ENCODE measurements at regions not wholly inside any gene's neighbourhood (a gene's known extent, or its start where the extent isn't known, plus 50 kb on each side); places are given as distances from the start of the nearest gene placed in this dataset.

DNA sequence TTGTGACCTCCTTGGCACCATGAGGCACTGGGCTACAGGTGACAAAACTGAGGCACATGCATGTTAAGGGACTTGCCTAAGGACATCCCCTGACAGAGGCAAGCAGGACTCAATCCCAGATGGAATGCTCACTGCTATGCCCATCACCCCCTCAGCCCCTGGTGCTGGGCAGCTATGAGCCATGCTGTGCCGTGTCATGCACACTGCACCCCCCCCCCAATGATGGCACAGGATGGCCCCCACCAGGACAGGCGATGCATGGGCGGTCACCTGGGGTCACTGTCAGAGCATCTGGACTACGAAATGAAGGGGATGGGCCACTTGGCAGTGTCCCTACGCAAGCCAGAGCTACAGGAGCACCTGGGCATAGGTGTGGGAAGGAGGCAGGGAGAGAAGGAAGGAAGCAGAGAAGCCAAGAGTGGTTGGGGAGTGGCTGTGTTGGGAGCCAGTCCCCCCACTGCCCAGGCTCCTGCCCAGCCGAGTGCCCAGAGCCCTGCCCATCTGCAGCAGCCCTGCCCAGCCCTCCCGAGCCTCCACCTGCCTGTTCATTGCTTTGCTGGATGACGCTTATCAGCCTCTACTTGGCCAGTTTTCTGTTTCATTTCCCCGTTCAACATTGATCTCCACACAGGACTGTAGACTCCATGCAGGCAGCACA is 84.9 kb upstream of the DIO3 start:
- Histone ChIP-seq H3K9me3 (ENCODE audit: insufficient read depth, low read depth, low read length) (no peaks in the 10 kb centered on the region), H3K36me3 (ENCODE audit: insufficient read depth, low read length) (no peaks in the 10 kb centered on the region), H2AFZ (ENCODE audit: low read depth, low read length) (no peak overlapping the region), H3K27me3 (ENCODE audit: insufficient read depth, low read length) (no peaks in the 10 kb centered on the region), H3K27ac (ENCODE audit: low read depth, low read length) (no peak overlapping the region), H3K4me1 (ENCODE audit: insufficient read depth, low read length) (peaks cover 7% of the 10 kb centered on the region), H3K79me2 (ENCODE audit: insufficient read depth, low read length) (no peaks in the 10 kb centered on the region), H3K9ac (ENCODE audit: low read length) (no peak overlapping the region), H3K4me2 (ENCODE audit: low read length) (no peak overlapping the region), H4K20me1 (ENCODE audit: insufficient read depth, low read length) (no peaks in the 10 kb centered on the region), H3K4me3 (ENCODE audit: insufficient read depth, low read depth, low read length) (no peak overlapping the region)
- peaks cover 6% of the 10 kb centered on the region for H3K4me1 Mint-ChIP-seq (ENCODE audit: low read depth, unreplicated experiment)
- peaks cover under 1% of the 10 kb centered on the region for H3K36me3 Mint-ChIP-seq (ENCODE audit: low read depth, unreplicated experiment)
- H3K27me3 Mint-ChIP-seq (ENCODE audit: low read depth, unreplicated experiment) = peaks cover 42% of the 10 kb centered on the region
- no peaks in the 10 kb centered on the region for H3K9me3 Mint-ChIP-seq (ENCODE audit: unreplicated experiment)
- no peak overlapping the region for H3K27ac Mint-ChIP-seq (ENCODE audit: unreplicated experiment)
- TF ChIP-seq, protein P1, sequence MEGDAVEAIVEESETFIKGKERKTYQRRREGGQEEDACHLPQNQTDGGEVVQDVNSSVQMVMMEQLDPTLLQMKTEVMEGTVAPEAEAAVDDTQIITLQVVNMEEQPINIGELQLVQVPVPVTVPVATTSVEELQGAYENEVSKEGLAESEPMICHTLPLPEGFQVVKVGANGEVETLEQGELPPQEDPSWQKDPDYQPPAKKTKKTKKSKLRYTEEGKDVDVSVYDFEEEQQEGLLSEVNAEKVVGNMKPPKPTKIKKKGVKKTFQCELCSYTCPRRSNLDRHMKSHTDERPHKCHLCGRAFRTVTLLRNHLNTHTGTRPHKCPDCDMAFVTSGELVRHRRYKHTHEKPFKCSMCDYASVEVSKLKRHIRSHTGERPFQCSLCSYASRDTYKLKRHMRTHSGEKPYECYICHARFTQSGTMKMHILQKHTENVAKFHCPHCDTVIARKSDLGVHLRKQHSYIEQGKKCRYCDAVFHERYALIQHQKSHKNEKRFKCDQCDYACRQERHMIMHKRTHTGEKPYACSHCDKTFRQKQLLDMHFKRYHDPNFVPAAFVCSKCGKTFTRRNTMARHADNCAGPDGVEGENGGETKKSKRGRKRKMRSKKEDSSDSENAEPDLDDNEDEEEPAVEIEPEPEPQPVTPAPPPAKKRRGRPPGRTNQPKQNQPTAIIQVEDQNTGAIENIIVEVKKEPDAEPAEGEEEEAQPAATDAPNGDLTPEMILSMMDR (IDR thresholded peaks at IDR 0.05; ENCODE audit: insufficient read depth, low read depth, low read length) = no peak
- TF ChIP-seq EZH2 (IDR thresholded peaks at IDR 0.05; ENCODE audit: insufficient read depth, low read length) = no peak
- FAIRE-seq (no peak), DNase-seq (ENCODE audit: low read depth) (no peak)
- H3K4me3 Mint-ChIP-seq (ENCODE audit: unreplicated experiment) = no peak overlapping the region

- H3K9me3 Mint-ChIP-seq (ENCODE audit: unreplicated experiment) = no peaks in the 10 kb centered on the region
- no peaks in the 10 kb centered on the region for H3K36me3 Mint-ChIP-seq (ENCODE audit: low read depth, unreplicated experiment)
- Histone ChIP-seq H4K20me1 (ENCODE audit: insufficient read depth, low read length) (no peaks in the 10 kb centered on the region), H2AFZ (ENCODE audit: low read depth, low read length) (no peak overlapping the region), H3K27me3 (ENCODE audit: insufficient read depth, low read length) (no peaks in the 10 kb centered on the region), H3K9ac (ENCODE audit: low read length) (no peak overlapping the region), H3K79me2 (ENCODE audit: insufficient read depth, low read length) (no peaks in the 10 kb centered on the region), H3K4me1 (ENCODE audit: insufficient read depth, low read length) (peaks cover 7% of the 10 kb centered on the region), H3K9me3 (ENCODE audit: insufficient read depth, low read depth, low read length) (no peaks in the 10 kb centered on the region), H3K27ac (ENCODE audit: low read depth, low read length) (no peak overlapping the region), H3K4me3 (ENCODE audit: insufficient read depth, low read depth, low read length) (no peak overlapping the region), H3K4me2 (ENCODE audit: low read length) (no peak overlapping the region), H3K36me3 (ENCODE audit: insufficient read depth, low read length) (no peaks in the 10 kb centered on the region)
- no peak for FAIRE-seq
- H3K27me3 Mint-ChIP-seq (ENCODE audit: low read depth, unreplicated experiment) = peaks cover 43% of the 10 kb centered on the region
- H3K4me3 Mint-ChIP-seq (ENCODE audit: unreplicated experiment) = no peak overlapping the region
- DNase-seq (ENCODE audit: low read depth) = no peak
- H3K4me1 Mint-ChIP-seq (ENCODE audit: low read depth, unreplicated experiment) = peaks cover 6% of the 10 kb centered on the region
- TF ChIP-seq, protein P1 (IDR thresholded peaks at IDR 0.05; ENCODE audit: insufficient read depth, low read depth, low read length) = no peak
- no peak for TF ChIP-seq EZH2 (IDR thresholded peaks at IDR 0.05; ENCODE audit: insufficient read depth, low read length)
- H3K27ac Mint-ChIP-seq (ENCODE audit: unreplicated experiment) = no peak overlapping the region
Measured at GRCh38 chr14:101476916-101477553, 84.3 kb upstream of the DIO3 start.

DNA sequence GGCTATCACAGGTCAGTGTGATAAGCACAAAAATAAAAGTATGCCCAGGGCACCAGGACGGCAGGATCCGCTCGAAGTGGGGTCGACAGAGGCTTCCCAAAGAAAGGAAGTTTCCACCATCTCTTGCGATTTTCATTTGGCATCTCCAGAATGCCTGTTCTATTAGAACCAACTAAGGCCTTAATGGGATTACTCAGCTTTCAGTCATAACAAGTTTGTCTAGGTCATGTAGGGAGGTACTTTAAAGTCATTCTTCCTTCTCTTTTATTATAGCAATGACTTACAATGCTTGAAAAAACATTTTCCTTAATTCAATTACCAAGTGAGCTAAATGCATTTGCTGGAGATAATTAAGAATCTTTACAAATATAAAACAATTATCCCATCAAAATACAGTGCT is 83.6 kb upstream of the DIO3 start:
- no peak overlapping the region for H3K27ac Mint-ChIP-seq (ENCODE audit: unreplicated experiment)
- H3K27me3 ChIP-seq (ENCODE audit: insufficient read depth, low read length) = no peaks in the 10 kb centered on the region
- no peaks in the 10 kb centered on the region for H3K9me3 ChIP-seq (ENCODE audit: insufficient read depth, low read depth, low read length)
- no peak overlapping the region for H3K4me3 ChIP-seq (ENCODE audit: insufficient read depth, low read depth, low read length)
- peaks cover 7% of the 10 kb centered on the region for H3K4me1 ChIP-seq (ENCODE audit: insufficient read depth, low read length)
- H3K27me3 Mint-ChIP-seq (ENCODE audit: low read depth, unreplicated experiment) = peaks cover 42% of the 10 kb centered on the region
- no peaks in the 10 kb centered on the region for H3K9me3 Mint-ChIP-seq (ENCODE audit: unreplicated experiment)
- no peak overlapping the region for H3K4me3 Mint-ChIP-seq (ENCODE audit: unreplicated experiment)
- H3K79me2 ChIP-seq (ENCODE audit: insufficient read depth, low read length) = no peaks in the 10 kb centered on the region
- H3K27ac ChIP-seq (ENCODE audit: low read depth, low read length) = no peak overlapping the region
- H3K36me3 Mint-ChIP-seq (ENCODE audit: low read depth, unreplicated experiment) = no peaks in the 10 kb centered on the region
- no peak overlapping the region for H2AFZ ChIP-seq (ENCODE audit: low read depth, low read length)
- no peak overlapping the region for H3K9ac ChIP-seq (ENCODE audit: low read length)
- DNase-seq (ENCODE audit: low read depth) (peak; percentile 36), FAIRE-seq (no peak)
- no peaks in the 10 kb centered on the region for H4K20me1 ChIP-seq (ENCODE audit: insufficient read depth, low read length)
- H3K36me3 ChIP-seq (ENCODE audit: insufficient read depth, low read length) = no peaks in the 10 kb centered on the region
- H3K4me1 Mint-ChIP-seq (ENCODE audit: low read depth, unreplicated experiment) = peaks cover 6% of the 10 kb centered on the region
- H3K4me2 ChIP-seq (ENCODE audit: low read length) = peak overlapping the region; percentile 15
- no peak for TF ChIP-seq EZH2 (IDR thresholded peaks at IDR 0.05; ENCODE audit: insufficient read depth, low read length)
- TF ChIP-seq, protein P1 (IDR thresholded peaks at IDR 0.05; ENCODE audit: insufficient read depth, low read depth, low read length) = no peak

Measured in astrocyte (in vitro differentiated cells and primary cell).